Mesenchymal stem cell (in vitro differentiated cells and primary cell): ENCODE measurements at regions not wholly inside any gene's neighbourhood (a gene's known extent, or its start where the extent isn't known, plus 50 kb on each side); places are given as distances from the start of the nearest gene placed in this dataset.

Experiments used
- DNase-seq: peaks from one replicate; pipeline ENCODE4 v3.0.0-alpha.2; 2013
- H2AFZ ChIP-seq: one replicate; pipeline ENCODE4 v1.6.1; 2013; ENCODE audit warnings: low read depth, mild to moderate bottlenecking, control low read depth, inconsistent platforms, low read length, moderate library complexity
- H2AK5ac ChIP-seq: 2 replicates; pipeline ENCODE4 v1.6.1; 2013; ENCODE audit warnings: low read length, moderate library complexity, mild to moderate bottlenecking, inconsistent platforms; ENCODE audit not compliant: severe bottlenecking
- H2BK120ac ChIP-seq: one replicate; pipeline ENCODE4 v1.6.1; 2013; ENCODE audit warnings: low read depth, mild to moderate bottlenecking, inconsistent platforms, low read length, moderate library complexity
- H2BK12ac ChIP-seq, 2 experiments: one replicate each; pipeline ENCODE4 v1.6.1; 2013; ENCODE audit warnings: inconsistent platforms in 2 of 2, low read length in 2 of 2, mild to moderate bottlenecking in 2 of 2, moderate library complexity in 2 of 2, control low read depth in 1 of 2
- H2BK15ac ChIP-seq: one replicate; pipeline ENCODE4 v1.6.1; 2013; ENCODE audit warnings: mild to moderate bottlenecking, low read depth, inconsistent platforms; ENCODE audit not compliant: poor library complexity, severe bottlenecking
- H2BK5ac ChIP-seq: 2 replicates; pipeline ENCODE4 v1.6.1; 2013; ENCODE audit warnings: low read depth, mild to moderate bottlenecking, low read length, control low read depth, inconsistent platforms; ENCODE audit not compliant: poor library complexity, severe bottlenecking
- H3K14ac ChIP-seq, 2 experiments: one replicate each; pipeline ENCODE4 v1.6.1; 2013; ENCODE audit warnings: inconsistent platforms in 2 of 2, low read length in 2 of 2, control low read depth in 1 of 2, mild to moderate bottlenecking in 1 of 2, moderate library complexity in 1 of 2
- H3K18ac ChIP-seq, 2 experiments: one replicate each; pipeline ENCODE4 v1.6.1; 2013; ENCODE audit warnings: inconsistent platforms in 2 of 2, low read length in 2 of 2, control low read depth in 1 of 2, low read depth in 1 of 2, mild to moderate bottlenecking in 1 of 2
- H3K23ac ChIP-seq, 2 experiments: one replicate each; pipeline ENCODE4 v1.6.1; 2013; ENCODE audit warnings: inconsistent platforms in 2 of 2, low read length in 2 of 2, mild to moderate bottlenecking in 2 of 2, moderate library complexity in 2 of 2, control low read depth in 1 of 2
- H3K27ac ChIP-seq: 2 replicates; pipeline ENCODE4 v1.5.1; 2013; ENCODE audit warnings: mild to moderate bottlenecking, moderate library complexity, low read length, control low read depth, inconsistent platforms; ENCODE audit not compliant: poor library complexity, severe bottlenecking
- H3K27me3 ChIP-seq, 2 experiments: 2 replicates each; pipeline versions ENCODE4 v1.6.1 to v1.7.0; 2013; ENCODE audit warnings: low read length in 2 of 2, mild to moderate bottlenecking in 2 of 2, moderate library complexity in 2 of 2, control low read depth in 1 of 2, inconsistent platforms in 1 of 2; ENCODE audit not compliant: control insufficient read depth in 1 of 2, insufficient read depth in 1 of 2
- H3K36me3 ChIP-seq, 2 experiments: 2 replicates each; pipeline versions ENCODE4 v1.6.1 to v1.7.0; 2013; ENCODE audit warnings: low read length in 2 of 2, control low read depth in 1 of 2, inconsistent platforms in 1 of 2, low read depth in 1 of 2, mild to moderate bottlenecking in 1 of 2; ENCODE audit not compliant: insufficient read depth in 2 of 2, control insufficient read depth in 1 of 2
- H3K4ac ChIP-seq, 2 experiments: one replicate each; pipeline ENCODE4 v1.6.1; 2013; ENCODE audit warnings: inconsistent platforms in 2 of 2, low read length in 2 of 2, mild to moderate bottlenecking in 2 of 2, moderate library complexity in 2 of 2, control low read depth in 1 of 2, low read depth in 1 of 2
- H3K4me1 ChIP-seq: 2 replicates; pipeline ENCODE4 v1.6.1; 2013; ENCODE audit warnings: low read depth, low read length, control low read depth; ENCODE audit not compliant: control insufficient read depth, insufficient read depth
- H3K4me2 ChIP-seq: 2 replicates; pipeline ENCODE4 v1.6.1; 2013; ENCODE audit warnings: low read length, mild to moderate bottlenecking, inconsistent platforms; ENCODE audit not compliant: poor library complexity, severe bottlenecking
- H3K4me3 ChIP-seq, 2 experiments: 2 replicates each; pipeline versions ENCODE4 v1.5.1 to v1.7.0; 2013; ENCODE audit warnings: low read length in 2 of 2, mild to moderate bottlenecking in 2 of 2, control low read depth in 1 of 2, low read depth in 1 of 2; ENCODE audit not compliant: insufficient read depth in 1 of 2
- H3K79me1 ChIP-seq: replicated peaks from 2 replicates; pipeline ENCODE4 v1.6.1; 2013; ENCODE audit warnings: mild to moderate bottlenecking, control low read depth, low read length, inconsistent platforms; ENCODE audit not compliant: poor library complexity, severe bottlenecking
- H3K9ac ChIP-seq: 2 replicates; pipeline ENCODE4 v1.7.0; 2013; ENCODE audit warnings: mild to moderate bottlenecking, low read length, moderate library complexity
- H3K9me3 ChIP-seq: 2 replicates; pipeline ENCODE4 v1.7.0; 2013; ENCODE audit warnings: mild to moderate bottlenecking, low read length; ENCODE audit not compliant: control insufficient read depth
- H4K8ac ChIP-seq: one replicate; pipeline ENCODE4 v1.6.1; 2013; ENCODE audit warnings: inconsistent platforms, mild to moderate bottlenecking, low read length, moderate library complexity
- H4K91ac ChIP-seq: one replicate; pipeline ENCODE4 v1.6.1; 2013; ENCODE audit warnings: mild to moderate bottlenecking, low read length, inconsistent platforms
- WGBS: methylation state at CpG from one replicate; pipeline ENCODE4 v1.1.7; 2013; ENCODE audit warnings: mixed read lengths; 5-methylcytosine and 5-hydroxymethylcytosine counted together

- Histone ChIP-seq H3K4me3 (no peak overlapping the region), H3K79me1 (no peaks in the 10 kb centered on the region), H3K27me3 (no peaks in the 10 kb centered on the region), H3K4me2 (no peak overlapping the region), H3K18ac (no peak overlapping the region), H3K27ac (no peak overlapping the region), H2BK120ac (no peak overlapping the region), H3K9me3 (peaks cover 3% of the 10 kb centered on the region), H3K9ac (no peak overlapping the region), H3K14ac (no peak overlapping the region), H3K4ac (no peak overlapping the region), H2AK5ac (no peak overlapping the region), H3K4me1 (no peaks in the 10 kb centered on the region), H4K8ac (no peak overlapping the region), H3K23ac (no peak overlapping the region), H2BK5ac (no peak overlapping the region), H2AFZ (no peak overlapping the region), H2BK12ac (no peak overlapping the region), H2BK15ac (no peak overlapping the region), H4K91ac (no peak overlapping the region), H3K36me3 (no peaks in the 10 kb centered on the region)
- 91% methylated on average over 2 of the region's 3 CpGs for WGBS
- DNase-seq, result no peak
Observed at GRCh38 chr6:47917202-47917601, 135.4 kb downstream of the OPN5 start.

GRCh38 chr6:47915017-47915416 is 133.2 kb downstream of the OPN5 start:
- H3K4me1 ChIP-seq, result no peaks in the 10 kb centered on the region
- no peak overlapping the region for H3K4me2 ChIP-seq
- no peak for DNase-seq
- H3K4me3 ChIP-seq, result no peak overlapping the region
- H3K4ac ChIP-seq, result no peak overlapping the region
- no peak overlapping the region for H2BK120ac ChIP-seq
- WGBS, result 88% methylated on average over 1 of the region's 1 CpG
- no peak overlapping the region for H3K18ac ChIP-seq
- H3K14ac ChIP-seq, result no peak overlapping the region
- no peaks in the 10 kb centered on the region for H3K79me1 ChIP-seq
- no peaks in the 10 kb centered on the region for H3K27me3 ChIP-seq
- no peak overlapping the region for H3K9ac ChIP-seq
- H4K8ac ChIP-seq, result no peak overlapping the region
- no peaks in the 10 kb centered on the region for H3K9me3 ChIP-seq
- no peak overlapping the region for H3K27ac ChIP-seq
- H2BK15ac ChIP-seq, result no peak overlapping the region
- no peaks in the 10 kb centered on the region for H3K36me3 ChIP-seq
- H4K91ac ChIP-seq, result no peak overlapping the region
- no peak overlapping the region for H3K23ac ChIP-seq
- no peak overlapping the region for H2AFZ ChIP-seq
- no peak overlapping the region for H2BK12ac ChIP-seq
- H2AK5ac ChIP-seq, result no peak overlapping the region
- no peak overlapping the region for H2BK5ac ChIP-seq

- Histone ChIP-seq H4K8ac (no peak overlapping the region), H2AK5ac (no peak overlapping the region), H3K23ac (no peak overlapping the region), H4K91ac (no peak overlapping the region), H2BK15ac (no peak overlapping the region), H3K9me3 (no peaks in the 10 kb centered on the region), H2BK5ac (no peak overlapping the region), H3K18ac (no peak overlapping the region), H3K4ac (no peak overlapping the region), H3K14ac (no peak overlapping the region), H3K27me3 (no peaks in the 10 kb centered on the region), H2BK120ac (no peak overlapping the region), H3K27ac (no peak overlapping the region), H3K4me1 (no peaks in the 10 kb centered on the region), H2AFZ (no peak overlapping the region), H3K4me3 (no peak overlapping the region), H2BK12ac (no peak overlapping the region), H3K79me1 (no peaks in the 10 kb centered on the region), H3K4me2 (no peak overlapping the region), H3K9ac (no peak overlapping the region), H3K36me3 (no peaks in the 10 kb centered on the region)
- WGBS, result 75% methylated on average over 1 of the region's 4 CpGs
- no peak for DNase-seq
Observed at GRCh38 chr6:47908271-47908670, 126.4 kb downstream of the OPN5 start.

DNA sequence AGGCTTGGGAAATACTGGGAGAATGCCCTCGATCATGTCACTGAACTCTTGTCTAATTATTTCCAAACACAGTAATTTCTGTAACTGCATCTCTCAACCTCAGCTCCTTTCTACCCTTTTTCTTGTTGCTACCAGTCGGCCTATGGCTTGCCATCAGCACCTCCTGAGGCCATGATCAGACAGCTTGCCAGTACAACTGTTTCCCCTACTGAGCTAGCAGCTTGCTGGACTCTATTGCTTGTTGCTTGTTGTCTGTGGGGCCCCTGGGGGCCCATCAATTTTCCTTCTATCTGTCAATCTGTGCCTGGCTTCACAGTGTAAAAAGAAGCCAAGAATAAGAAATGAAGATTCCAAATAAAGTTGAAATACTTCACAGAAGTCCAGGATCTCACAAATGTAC is 123.9 kb downstream of the OPN5 start:
- Histone ChIP-seq H2BK15ac (no peak overlapping the region), H3K4me3 (no peak overlapping the region), H2AK5ac (no peak overlapping the region), H2BK120ac (no peak overlapping the region), H3K14ac (no peak overlapping the region), H3K9ac (no peak overlapping the region), H2BK5ac (no peak overlapping the region), H3K4me1 (no peaks in the 10 kb centered on the region), H2AFZ (no peak overlapping the region), H2BK12ac (no peak overlapping the region), H3K79me1 (no peaks in the 10 kb centered on the region), H3K23ac (no peak overlapping the region), H3K9me3 (no peaks in the 10 kb centered on the region), H3K4ac (no peak overlapping the region), H4K8ac (no peak overlapping the region), H3K4me2 (no peak overlapping the region), H3K36me3 (no peaks in the 10 kb centered on the region), H3K27me3 (no peaks in the 10 kb centered on the region), H4K91ac (no peak overlapping the region), H3K18ac (no peak overlapping the region), H3K27ac (no peak overlapping the region)
- WGBS, result 74% methylated on average over 2 of the region's 2 CpGs
- no peak for DNase-seq
